SK-N-SH treated with all-trans-retinoic acid at 6 μM for 48 hours (cell line): ENCODE measurements at regions not wholly inside any gene's neighbourhood (a gene's known extent, or its start where the extent isn't known, plus 50 kb on each side); places are given as distances from the start of the nearest gene placed in this dataset.

Experiments used
- GLIS3 ChIP-seq: fragments of 250-450 bp; sonication (Bioruptor Pico); IDR thresholded peaks from 2 replicates; pipeline ENCODE4 v1.5.0; 2020; ENCODE audit warnings: mild to moderate bottlenecking, moderate library complexity
- TF ChIP-seq, protein P1 (sequence below): fragments of 250-450 bp; sonication (Bioruptor Pico); IDR thresholded peaks from 2 replicates; pipeline ENCODE4 v1.5.1; 2020; ENCODE audit warnings: low read depth, mild to moderate bottlenecking, moderate library complexity
- TF ChIP-seq, protein P2 (sequence below): fragments of 250-450 bp; sonication (Bioruptor Pico); IDR thresholded peaks from 2 replicates; pipeline ENCODE4 v1.8.0; 2020; ENCODE audit warnings: mild to moderate bottlenecking, moderate library complexity, borderline replicate concordance
- TF ChIP-seq, protein P3 (sequence below): fragments of 250-450 bp; sonication (Bioruptor Pico); IDR thresholded peaks from 2 replicates; pipeline ENCODE4 v1.8.0; 2021; ENCODE audit warnings: low read depth, mild to moderate bottlenecking, moderate library complexity, borderline replicate concordance

DNA sequence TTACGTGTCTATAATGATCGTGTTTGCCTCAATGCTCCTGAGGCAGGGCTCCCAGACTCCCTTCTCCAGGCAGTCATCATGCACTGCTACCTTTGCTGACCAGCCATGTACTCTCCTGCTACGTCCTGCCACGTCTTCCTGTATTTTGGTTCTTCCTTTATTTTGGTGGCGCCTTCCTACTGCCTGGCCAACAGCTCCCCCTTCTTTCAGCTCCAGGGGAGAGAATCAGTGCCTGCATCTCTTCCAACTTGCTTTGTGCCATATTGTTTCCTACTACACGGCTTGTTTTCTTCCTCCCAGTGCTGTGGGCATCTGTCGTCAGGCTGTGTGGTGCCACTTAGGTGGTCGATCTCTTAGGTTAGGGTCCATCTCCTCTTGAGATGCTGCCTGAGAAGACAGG lies 96.2 kb downstream of the FGF9 start:
- TF ChIP-seq, protein P1, sequence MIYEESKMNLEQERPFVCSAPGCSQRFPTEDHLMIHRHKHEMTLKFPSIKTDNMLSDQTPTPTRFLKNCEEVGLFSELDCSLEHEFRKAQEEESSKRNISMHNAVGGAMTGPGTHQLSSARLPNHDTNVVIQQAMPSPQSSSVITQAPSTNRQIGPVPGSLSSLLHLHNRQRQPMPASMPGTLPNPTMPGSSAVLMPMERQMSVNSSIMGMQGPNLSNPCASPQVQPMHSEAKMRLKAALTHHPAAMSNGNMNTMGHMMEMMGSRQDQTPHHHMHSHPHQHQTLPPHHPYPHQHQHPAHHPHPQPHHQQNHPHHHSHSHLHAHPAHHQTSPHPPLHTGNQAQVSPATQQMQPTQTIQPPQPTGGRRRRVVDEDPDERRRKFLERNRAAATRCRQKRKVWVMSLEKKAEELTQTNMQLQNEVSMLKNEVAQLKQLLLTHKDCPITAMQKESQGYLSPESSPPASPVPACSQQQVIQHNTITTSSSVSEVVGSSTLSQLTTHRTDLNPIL = no peak
- TF ChIP-seq, protein P2, sequence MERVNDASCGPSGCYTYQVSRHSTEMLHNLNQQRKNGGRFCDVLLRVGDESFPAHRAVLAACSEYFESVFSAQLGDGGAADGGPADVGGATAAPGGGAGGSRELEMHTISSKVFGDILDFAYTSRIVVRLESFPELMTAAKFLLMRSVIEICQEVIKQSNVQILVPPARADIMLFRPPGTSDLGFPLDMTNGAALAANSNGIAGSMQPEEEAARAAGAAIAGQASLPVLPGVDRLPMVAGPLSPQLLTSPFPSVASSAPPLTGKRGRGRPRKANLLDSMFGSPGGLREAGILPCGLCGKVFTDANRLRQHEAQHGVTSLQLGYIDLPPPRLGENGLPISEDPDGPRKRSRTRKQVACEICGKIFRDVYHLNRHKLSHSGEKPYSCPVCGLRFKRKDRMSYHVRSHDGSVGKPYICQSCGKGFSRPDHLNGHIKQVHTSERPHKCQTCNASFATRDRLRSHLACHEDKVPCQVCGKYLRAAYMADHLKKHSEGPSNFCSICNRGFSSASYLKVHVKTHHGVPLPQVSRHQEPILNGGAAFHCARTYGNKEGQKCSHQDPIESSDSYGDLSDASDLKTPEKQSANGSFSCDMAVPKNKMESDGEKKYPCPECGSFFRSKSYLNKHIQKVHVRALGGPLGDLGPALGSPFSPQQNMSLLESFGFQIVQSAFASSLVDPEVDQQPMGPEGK (CRISPR knock-in tag) = no peak
- TF ChIP-seq, protein P3, sequence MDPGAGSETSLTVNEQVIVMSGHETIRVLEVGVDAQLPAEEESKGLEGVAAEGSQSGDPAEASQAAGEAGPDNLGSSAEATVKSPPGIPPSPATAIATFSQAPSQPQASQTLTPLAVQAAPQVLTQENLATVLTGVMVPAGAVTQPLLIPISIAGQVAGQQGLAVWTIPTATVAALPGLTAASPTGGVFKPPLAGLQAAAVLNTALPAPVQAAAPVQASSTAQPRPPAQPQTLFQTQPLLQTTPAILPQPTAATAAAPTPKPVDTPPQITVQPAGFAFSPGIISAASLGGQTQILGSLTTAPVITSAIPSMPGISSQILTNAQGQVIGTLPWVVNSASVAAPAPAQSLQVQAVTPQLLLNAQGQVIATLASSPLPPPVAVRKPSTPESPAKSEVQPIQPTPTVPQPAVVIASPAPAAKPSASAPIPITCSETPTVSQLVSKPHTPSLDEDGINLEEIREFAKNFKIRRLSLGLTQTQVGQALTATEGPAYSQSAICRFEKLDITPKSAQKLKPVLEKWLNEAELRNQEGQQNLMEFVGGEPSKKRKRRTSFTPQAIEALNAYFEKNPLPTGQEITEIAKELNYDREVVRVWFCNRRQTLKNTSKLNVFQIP = no peak
- TF ChIP-seq GLIS3 (CRISPR knock-in tag) = no peak
